Natural killer cell (primary cell): ENCODE measurements at regions not wholly inside any gene's neighbourhood (a gene's known extent, or its start where the extent isn't known, plus 50 kb on each side); places are given as distances from the start of the nearest gene placed in this dataset.

Experiments used
- ATAC-seq, 3 donors: fragments of 150-1000 bp in 2 of 3; fragments of 200-7000 bp in 1 of 3; cut with Tn5 transposase; 1 replicate in 1 of 3; 2 replicates in 2 of 3; pipeline ENCODE4 v1.10.0; 2021; ENCODE audit warnings: mild to moderate bottlenecking in 2 of 3, moderate library complexity in 2 of 3
- DNase-seq, 2 donors: peaks; one replicate each; pipeline versions ENCODE4 v3.0.0 to v3.0.0-alpha.2; 2013 to 2021; ENCODE audit warnings: mixed read lengths in 1 of 2
- H3K27ac ChIP-seq: one replicate; pipeline ENCODE4 v1.5.1; 2013; ENCODE audit warnings: mild to moderate bottlenecking, low read length
- H3K27me3 ChIP-seq: one replicate; pipeline ENCODE4 v1.6.1; 2013; ENCODE audit warnings: low read length; ENCODE audit not compliant: control insufficient read depth, insufficient read depth
- H3K36me3 ChIP-seq: one replicate; pipeline ENCODE4 v1.6.1; 2013; ENCODE audit warnings: low read length; ENCODE audit not compliant: control insufficient read depth, insufficient read depth
- H3K4me1 ChIP-seq: one replicate; pipeline ENCODE4 v1.6.1; 2013; ENCODE audit warnings: low read length; ENCODE audit not compliant: control insufficient read depth, insufficient read depth
- H3K4me3 ChIP-seq: one replicate; pipeline ENCODE4 v1.5.1; 2013; ENCODE audit warnings: low read length
- H3K9me3 ChIP-seq: one replicate; pipeline ENCODE4 v1.6.1; 2013; ENCODE audit warnings: low read length; ENCODE audit not compliant: control insufficient read depth, insufficient read depth
- H3K27ac Mint-ChIP-seq, 2 donors: one replicate each; pipeline ENCODE4 v1.8.0; 2022; ENCODE audit warnings: mild to moderate bottlenecking in 2 of 2, mixed read lengths in 2 of 2, moderate library complexity in 1 of 2
- H3K27me3 Mint-ChIP-seq, 2 donors: one replicate each; pipeline ENCODE4 v1.8.0; 2022; ENCODE audit warnings: low read depth in 2 of 2, mixed read lengths in 2 of 2
- H3K36me3 Mint-ChIP-seq: one replicate; pipeline ENCODE4 v1.8.0; 2022; ENCODE audit warnings: mixed read lengths
- H3K4me1 Mint-ChIP-seq, 2 donors: one replicate each; pipeline ENCODE4 v1.8.0; 2022; ENCODE audit warnings: mixed read lengths in 2 of 2
- H3K4me3 Mint-ChIP-seq: one replicate; pipeline ENCODE4 v1.8.0; 2022; ENCODE audit warnings: mild to moderate bottlenecking, moderate library complexity, mixed read lengths
- H3K9me3 Mint-ChIP-seq, 2 donors: one replicate each; pipeline ENCODE4 v1.8.0; 2022; ENCODE audit warnings: mixed read lengths in 2 of 2
- WGBS: methylation state at CpG from one replicate; pipeline ENCODE4 v1.1.7; 2013; ENCODE audit warnings: missing lambda C conversion rate; ENCODE audit not compliant: insufficient coverage; 5-methylcytosine and 5-hydroxymethylcytosine counted together
- intact Hi-C: fragments of 100-400 bp; cut with micrococcal nuclease; formaldehyde crosslinking; loops from one replicate; pipeline ENCODE4 v1.14.2; 2022
- TF ChIP-seq, protein P1 (sequence below): fragments of 200-600 bp; IDR thresholded peaks from one replicate; pipeline ENCODE4 v1.8.0; 2022; ENCODE audit warnings: antibody characterized with exemption

DNA sequence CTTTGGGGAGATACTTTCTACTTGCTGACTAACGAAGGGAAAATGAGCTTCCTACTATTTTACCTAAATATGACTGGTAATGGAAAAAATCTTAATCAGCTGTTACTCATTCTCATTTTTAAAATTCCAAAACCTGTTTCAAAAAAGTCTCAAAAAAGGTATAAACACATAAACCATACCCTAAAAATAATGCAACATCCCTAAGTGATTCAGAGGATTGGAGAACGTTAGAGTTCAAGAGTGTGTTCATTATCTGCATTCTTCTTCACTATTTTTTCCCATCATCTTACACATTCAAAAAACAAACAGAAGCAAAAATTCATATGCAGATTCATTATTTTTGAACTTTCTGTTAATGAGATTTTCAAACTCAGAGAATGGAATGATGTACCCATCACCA, 150.4 kb upstream of the GNAI1 start:
- Mint-ChIP-seq H3K27me3 (no peaks in the 10 kb centered on the region), H3K9me3 (peaks cover 2 to 7% of the 10 kb centered on the region in 2 donors), H3K27ac (no peak overlapping the region), H3K36me3 (no peaks in the 10 kb centered on the region), H3K4me3 (no peak overlapping the region), H3K4me1 (no peaks in the 10 kb centered on the region)
- TF ChIP-seq, protein P1, sequence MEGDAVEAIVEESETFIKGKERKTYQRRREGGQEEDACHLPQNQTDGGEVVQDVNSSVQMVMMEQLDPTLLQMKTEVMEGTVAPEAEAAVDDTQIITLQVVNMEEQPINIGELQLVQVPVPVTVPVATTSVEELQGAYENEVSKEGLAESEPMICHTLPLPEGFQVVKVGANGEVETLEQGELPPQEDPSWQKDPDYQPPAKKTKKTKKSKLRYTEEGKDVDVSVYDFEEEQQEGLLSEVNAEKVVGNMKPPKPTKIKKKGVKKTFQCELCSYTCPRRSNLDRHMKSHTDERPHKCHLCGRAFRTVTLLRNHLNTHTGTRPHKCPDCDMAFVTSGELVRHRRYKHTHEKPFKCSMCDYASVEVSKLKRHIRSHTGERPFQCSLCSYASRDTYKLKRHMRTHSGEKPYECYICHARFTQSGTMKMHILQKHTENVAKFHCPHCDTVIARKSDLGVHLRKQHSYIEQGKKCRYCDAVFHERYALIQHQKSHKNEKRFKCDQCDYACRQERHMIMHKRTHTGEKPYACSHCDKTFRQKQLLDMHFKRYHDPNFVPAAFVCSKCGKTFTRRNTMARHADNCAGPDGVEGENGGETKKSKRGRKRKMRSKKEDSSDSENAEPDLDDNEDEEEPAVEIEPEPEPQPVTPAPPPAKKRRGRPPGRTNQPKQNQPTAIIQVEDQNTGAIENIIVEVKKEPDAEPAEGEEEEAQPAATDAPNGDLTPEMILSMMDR, result no peak
- no peak for ATAC-seq
- Histone ChIP-seq H3K4me1 (no peaks in the 10 kb centered on the region), H3K36me3 (no peaks in the 10 kb centered on the region), H3K27ac (no peak overlapping the region), H3K9me3 (no peaks in the 10 kb centered on the region), H3K4me3 (no peak overlapping the region), H3K27me3 (no peaks in the 10 kb centered on the region)
- WGBS, result no CpG with 5 or more reads among the region's 2 CpGs
- intact Hi-C loops, result no loop called here
- no peak for DNase-seq

- Histone ChIP-seq H3K9me3 (peaks cover 3% of the 10 kb centered on the region), H3K4me1 (no peaks in the 10 kb centered on the region), H3K4me3 (no peak overlapping the region), H3K27ac (no peak overlapping the region), H3K36me3 (no peaks in the 10 kb centered on the region), H3K27me3 (no peaks in the 10 kb centered on the region)
- no peak for ATAC-seq
- Mint-ChIP-seq H3K27me3 (no peaks in the 10 kb centered on the region), H3K27ac (no peak overlapping the region), H3K4me1 (no peaks in the 10 kb centered on the region), H3K4me3 (no peak overlapping the region), H3K36me3 (no peaks in the 10 kb centered on the region), H3K9me3 (peaks cover 2 to 10% of the 10 kb centered on the region in 2 donors)
- TF ChIP-seq, protein P1, result no peak
- WGBS, result no CpG with 5 or more reads among the region's 2 CpGs
- no peak for DNase-seq
- intact Hi-C loops, result no loop called here
Measured at GRCh38 chr7:79982141-79982770, 152.4 kb upstream of the GNAI1 start.

DNA sequence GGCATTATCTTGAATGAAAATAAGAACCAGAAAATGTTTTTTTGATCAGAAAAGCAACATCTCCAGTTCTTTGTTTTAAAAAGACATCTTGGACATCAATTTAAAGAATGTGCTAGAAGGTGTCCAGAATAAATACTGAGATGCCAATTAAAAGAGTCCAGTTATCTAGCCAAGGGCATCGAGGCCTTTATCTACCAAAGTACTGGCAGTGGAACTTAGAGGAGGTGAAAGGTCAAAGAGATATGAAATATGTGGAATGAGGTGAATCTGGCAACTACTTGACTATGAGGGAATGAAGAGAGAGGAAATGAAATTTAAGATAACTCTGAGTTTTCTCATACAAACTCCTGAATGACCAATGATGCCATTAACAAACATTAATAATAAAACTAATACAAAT, 154.3 kb upstream of the GNAI1 start:
- Histone ChIP-seq H3K27me3 (no peaks in the 10 kb centered on the region), H3K27ac (no peak overlapping the region), H3K4me3 (no peak overlapping the region), H3K4me1 (no peaks in the 10 kb centered on the region), H3K36me3 (no peaks in the 10 kb centered on the region), H3K9me3 (peaks cover 3% of the 10 kb centered on the region)
- intact Hi-C loops, result no loop called here
- H3K4me3 Mint-ChIP-seq, result no peak overlapping the region
- no peaks in the 10 kb centered on the region for H3K27me3 Mint-ChIP-seq
- DNase-seq, result no peak
- no peak overlapping the region for H3K27ac Mint-ChIP-seq
- ATAC-seq, result no peak
- no peaks in the 10 kb centered on the region for H3K36me3 Mint-ChIP-seq
- 77% methylated on average over 1 of the region's 1 CpG for WGBS
- no peaks in the 10 kb centered on the region for H3K4me1 Mint-ChIP-seq
- peaks cover 4 to 10% of the 10 kb centered on the region in 2 donors for H3K9me3 Mint-ChIP-seq
- TF ChIP-seq, protein P1, result no peak

DNA sequence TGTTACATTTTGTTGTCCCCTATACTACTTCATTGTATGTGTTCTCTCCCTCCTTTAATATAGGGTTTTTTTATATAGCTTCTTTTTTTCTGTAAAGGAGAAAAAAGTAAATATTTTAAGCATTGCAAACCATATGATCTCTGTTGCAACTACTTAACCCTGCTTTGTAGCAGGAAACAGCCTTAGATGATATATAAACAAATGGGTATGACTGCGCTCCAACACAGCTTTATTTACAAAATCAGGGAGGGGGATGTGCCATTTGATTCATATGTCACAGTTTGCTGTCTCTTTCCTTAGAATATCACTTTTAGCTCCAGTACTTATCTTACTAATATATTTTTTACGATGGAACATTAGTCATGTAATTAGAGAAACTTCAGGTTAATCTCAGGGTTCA, 155.2 kb upstream of the GNAI1 start:
- H3K27me3 ChIP-seq, result no peaks in the 10 kb centered on the region
- Mint-ChIP-seq H3K4me1 (no peaks in the 10 kb centered on the region), H3K9me3 (peaks cover 4 to 10% of the 10 kb centered on the region in 2 donors), H3K27me3 (no peaks in the 10 kb centered on the region), H3K36me3 (no peaks in the 10 kb centered on the region), H3K27ac (no peak overlapping the region), H3K4me3 (no peak overlapping the region)
- ATAC-seq, result no peak
- H3K4me3 ChIP-seq, result no peak overlapping the region
- H3K4me1 ChIP-seq, result no peaks in the 10 kb centered on the region
- WGBS, result no CpG with 5 or more reads among the region's 2 CpGs
- no peak for DNase-seq
- no peaks in the 10 kb centered on the region for H3K36me3 ChIP-seq
- H3K9me3 ChIP-seq, result peaks cover 3% of the 10 kb centered on the region
- TF ChIP-seq, protein P1, result no peak
- H3K27ac ChIP-seq, result no peak overlapping the region
- intact Hi-C loops, result no loop called here
